ENCODE measurements at regions not wholly inside any gene's neighbourhood (a gene's known extent, or its start where the extent isn't known, plus 50 kb on each side); places are given as distances from the start of the nearest gene placed in this dataset.
"Not testable (repeated sequence)": the region's sequence is repeated elsewhere in the genome, so short reads cannot be mapped to it uniquely, and the experiment has no call there.

GRCh38 chr2:91590381-91590780 lies 2898.9 kb downstream of the RPIA start:
- DNase-seq (ENCODE audit: low read depth, low spot score); H3K4me3 ChIP-seq (ENCODE audit: low read length): not testable (repeated sequence)

DNA sequence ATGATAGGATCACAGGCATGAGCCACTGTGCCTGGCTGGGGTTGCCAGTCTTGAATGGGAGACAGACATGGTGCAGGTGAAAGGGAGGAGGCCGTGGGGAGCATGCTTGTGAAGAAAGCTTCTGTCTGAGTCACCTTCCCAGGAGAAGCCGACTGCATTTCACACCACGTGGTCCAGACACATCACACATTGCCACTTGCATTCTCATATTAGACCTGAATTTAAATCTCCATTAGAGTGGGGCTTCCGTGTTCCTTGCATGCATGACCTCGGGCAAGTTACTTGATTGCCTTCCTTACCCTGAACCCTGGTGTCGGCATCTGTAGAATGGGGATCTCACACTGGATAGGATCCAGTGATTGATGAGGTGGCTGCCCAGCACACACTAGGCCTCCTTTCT lies 2899.6 kb downstream of the RPIA start:
- not testable (repeated sequence) for DNase-seq (ENCODE audit: low read depth, low spot score); H3K4me3 ChIP-seq (ENCODE audit: low read length)

DNA sequence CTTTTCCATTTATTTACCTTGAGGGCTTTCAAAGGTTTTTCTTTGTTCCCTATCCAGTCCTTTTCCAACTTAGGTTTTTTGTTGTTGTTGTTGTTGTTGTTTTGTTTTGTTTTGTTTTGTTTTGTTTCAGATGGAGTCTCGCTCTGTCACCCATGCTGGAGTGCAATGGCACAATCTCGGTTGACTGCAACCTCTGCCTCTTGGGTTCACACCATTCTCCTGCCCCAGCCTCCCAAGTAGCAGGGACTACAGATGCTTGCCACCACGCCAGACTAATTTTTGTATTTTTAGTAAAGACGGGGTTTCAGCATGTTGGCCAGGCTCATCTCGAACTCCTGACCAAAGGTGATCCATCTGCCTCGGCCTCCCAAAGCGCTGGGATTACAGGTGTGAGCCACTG lies 2906.0 kb downstream of the RPIA start:
- not testable (repeated sequence) for DNase-seq (ENCODE audit: low read depth, low spot score); H3K4me3 ChIP-seq (ENCODE audit: low read length)

DNA sequence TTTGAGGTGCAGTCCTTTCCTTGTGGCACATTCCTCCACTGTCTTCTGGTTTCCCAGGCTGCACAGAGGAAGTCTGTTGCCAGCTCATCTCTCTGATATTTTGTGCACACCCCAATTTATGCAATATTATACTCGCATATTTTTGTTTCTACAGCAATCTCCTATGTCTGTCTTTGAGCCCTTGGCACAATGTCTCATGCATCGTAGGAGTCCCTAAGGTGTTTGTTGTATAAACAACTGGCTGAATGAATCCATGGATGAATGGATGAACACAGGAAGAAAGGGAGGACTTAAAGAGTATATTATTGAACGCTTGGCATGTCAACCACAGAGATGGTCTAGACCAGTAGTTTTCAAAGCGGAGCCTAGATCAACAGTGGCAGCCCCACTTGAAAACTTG lies 2907.0 kb downstream of the RPIA start:
- DNase-seq (ENCODE audit: low read depth, low spot score); H3K4me3 ChIP-seq (ENCODE audit: low read length): not testable (repeated sequence)

DNA sequence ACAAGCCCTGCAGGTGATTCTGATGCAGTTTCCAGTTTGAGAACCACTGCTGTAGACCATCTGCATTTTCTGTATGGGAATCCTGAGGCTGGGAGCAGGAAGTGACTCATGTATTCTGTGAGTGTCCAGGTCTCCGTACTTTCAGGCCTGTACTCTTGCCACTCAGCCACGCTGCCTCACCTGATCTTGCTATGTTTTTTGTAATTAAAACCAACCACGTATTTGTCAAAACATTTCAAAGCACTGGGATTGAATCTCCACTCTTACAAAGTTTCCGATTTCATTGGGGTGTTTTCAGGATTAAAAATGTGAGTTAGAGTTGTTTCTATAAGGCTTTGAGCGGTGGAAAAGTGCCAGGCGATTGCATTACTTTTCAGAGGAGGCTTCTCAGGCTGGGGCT lies 2907.5 kb downstream of the RPIA start:
- H3K4me3 ChIP-seq (ENCODE audit: low read length); DNase-seq (ENCODE audit: low read depth, low spot score): not testable (repeated sequence)

GRCh38 chr2:91602860-91603259 lies 2911.4 kb downstream of the RPIA start:
- H3K4me3 ChIP-seq (ENCODE audit: low read length); DNase-seq (ENCODE audit: low read depth, low spot score): not testable (repeated sequence)

- not testable (repeated sequence) for H3K4me3 ChIP-seq (ENCODE audit: low read length); DNase-seq (ENCODE audit: low read depth, low spot score)
These were observed 2912.5 kb downstream of the RPIA start for GRCh38 chr2:91603996-91604395.

GRCh38 chr2:91604629-91605028 lies 2913.2 kb downstream of the RPIA start:
- not testable (repeated sequence) for H3K4me3 ChIP-seq (ENCODE audit: low read length); DNase-seq (ENCODE audit: low read depth, low spot score)

DNA sequence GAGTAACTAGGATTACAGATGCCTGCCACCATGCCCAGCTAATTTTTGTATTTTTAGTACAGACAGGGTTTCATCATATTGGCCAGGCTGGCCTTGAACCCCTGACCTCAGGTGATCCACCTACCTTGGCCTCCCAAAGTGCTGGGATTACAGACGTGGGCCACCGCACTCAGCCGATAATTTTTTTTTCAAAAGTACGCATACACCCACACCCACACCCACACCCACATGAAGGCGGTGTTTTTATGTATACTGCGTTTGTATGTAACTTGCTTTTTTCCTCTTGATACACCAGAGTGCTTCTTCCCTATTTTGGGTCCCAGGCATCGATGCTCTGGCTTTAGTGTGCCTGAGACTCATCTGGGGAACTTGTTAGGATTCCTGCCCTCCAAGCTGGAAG lies 2932.3 kb downstream of the RPIA start:
- not testable (repeated sequence) for DNase-seq (ENCODE audit: low read depth, low spot score); H3K4me3 ChIP-seq (ENCODE audit: low read length)

- H3K4me3 ChIP-seq (ENCODE audit: low read length); DNase-seq (ENCODE audit: low read depth, low spot score): not testable (repeated sequence)
These were observed 2937.0 kb downstream of the RPIA start for GRCh38 chr2:91628471-91628870.

DNA sequence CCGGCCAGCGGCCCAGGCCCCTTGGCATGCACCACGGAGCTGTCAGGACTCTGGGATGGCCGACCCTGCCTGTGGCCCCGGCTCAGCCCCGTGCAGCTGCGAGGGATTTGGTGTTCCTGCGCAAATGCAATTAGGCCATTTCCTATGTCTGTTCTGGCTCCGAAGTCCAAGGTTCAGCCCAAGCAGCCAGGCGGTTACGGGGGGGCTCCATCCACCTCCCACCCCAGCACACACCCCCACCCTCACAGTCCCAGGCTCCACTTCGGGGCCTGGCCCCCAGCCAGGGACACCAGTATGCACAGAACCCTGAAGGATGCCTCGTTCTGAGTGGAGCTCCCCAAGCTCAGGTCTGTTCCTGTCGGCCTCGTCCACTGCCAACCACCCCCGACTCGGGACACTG lies 2965.7 kb downstream of the RPIA start:
- not testable (repeated sequence) for DNase-seq (ENCODE audit: low read depth, low spot score)

GRCh38 chr2:91658336-91658735 lies 2966.9 kb downstream of the RPIA start:
- DNase-seq (ENCODE audit: low read depth, low spot score); H3K4me3 ChIP-seq (ENCODE audit: low read length): not testable (repeated sequence)

More for the DNA sequence above, 2965.7 kb downstream of the RPIA start:
- not testable (repeated sequence) for H3K4me3 ChIP-seq (ENCODE audit: low read length)

GRCh38 chr2:91659189-91659916 lies 2967.9 kb downstream of the RPIA start:
- peak overlapping the region; percentile 46 for H3K4me3 ChIP-seq (ENCODE audit: low read length)
- not testable (repeated sequence) for DNase-seq (ENCODE audit: low read depth, low spot score)

GRCh38 chr2:91659917-91660275 lies 2968.4 kb downstream of the RPIA start:
- peak; percentile 41 for DNase-seq (ENCODE audit: low read depth, low spot score)
- peak overlapping the region; percentile 44 for H3K4me3 ChIP-seq (ENCODE audit: low read length)

DNA sequence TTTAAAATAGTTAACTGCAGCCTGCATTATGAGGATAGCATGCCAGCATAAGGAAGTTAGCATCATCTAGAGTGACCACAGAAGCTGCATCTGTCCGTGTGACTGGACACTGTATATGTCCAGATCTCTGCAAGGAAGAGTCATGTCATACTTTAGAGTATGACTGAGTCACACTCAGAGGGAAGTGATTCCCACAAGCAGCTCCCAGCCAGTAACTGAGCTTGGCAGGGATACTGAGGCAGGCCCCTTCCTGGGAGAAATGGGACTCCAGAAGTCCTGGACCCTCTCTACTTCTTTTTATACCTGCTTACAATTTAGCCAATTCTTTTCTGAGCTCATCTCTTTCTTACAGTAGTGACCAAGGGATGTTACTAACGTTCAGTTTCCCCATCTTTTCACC lies 2975.9 kb downstream of the RPIA start:
- not testable (repeated sequence) for DNase-seq (ENCODE audit: low read depth, low spot score); H3K4me3 ChIP-seq (ENCODE audit: low read length)

- H3K4me3 ChIP-seq (ENCODE audit: low read length), result not testable (repeated sequence)
These were observed 2994.1 kb downstream of the RPIA start for GRCh38 chr2:91685541-91685940.

DNA sequence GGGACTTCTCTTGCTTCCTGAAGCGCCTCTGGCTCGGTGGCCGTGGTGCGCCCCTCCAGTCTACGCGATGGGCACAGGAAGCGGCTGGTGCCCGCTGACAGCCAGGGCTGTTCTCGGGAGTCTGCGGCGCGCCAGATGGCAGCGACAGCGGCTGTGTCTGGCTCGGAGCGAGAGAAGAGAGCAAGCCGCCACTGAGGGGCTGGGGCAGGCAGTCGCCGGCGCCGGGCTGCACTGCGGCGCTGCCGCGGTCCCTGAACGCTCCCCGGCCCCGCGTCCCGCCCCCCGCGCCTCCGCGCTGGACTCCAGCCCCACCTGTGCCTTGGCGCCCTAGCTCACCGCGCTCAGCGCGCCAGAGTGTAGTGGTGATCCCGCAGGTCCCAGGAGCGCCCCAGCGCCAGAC lies 2994.6 kb downstream of the RPIA start:
- DNase-seq (ENCODE audit: low read depth, low spot score); H3K4me3 ChIP-seq (ENCODE audit: low read length): not testable (repeated sequence)

More at GRCh38 chr2:91685541-91685940, 2994.1 kb downstream of the RPIA start:
- not testable (repeated sequence) for DNase-seq (ENCODE audit: low read depth, low spot score)
